Endodermal cell (in vitro differentiated cells): ENCODE measurements at regions not wholly inside any gene's neighbourhood (a gene's known extent, or its start where the extent isn't known, plus 50 kb on each side); places are given as distances from the start of the nearest gene placed in this dataset.

Source experiments
- DNase-seq: peaks from one replicate; pipeline ENCODE4 v3.0.0-alpha.2; 2017
- H3K27ac ChIP-seq: 2 replicates; pipeline ENCODE4 v1.5.1; 2013; ENCODE audit warnings: mild to moderate bottlenecking, low read depth, low read length, moderate library complexity
- H3K27me3 ChIP-seq: 2 replicates; pipeline ENCODE4 v1.6.1; 2013; ENCODE audit warnings: mild to moderate bottlenecking, low read length, moderate library complexity; ENCODE audit not compliant: insufficient read depth, control insufficient read depth, poor library complexity, severe bottlenecking
- H3K36me3 ChIP-seq: 2 replicates; pipeline ENCODE4 v1.7.0; 2013; ENCODE audit warnings: mild to moderate bottlenecking, low read length, moderate library complexity; ENCODE audit not compliant: control insufficient read depth, insufficient read depth
- H3K4me1 ChIP-seq: one replicate; pipeline ENCODE4 v1.7.0; 2013; ENCODE audit warnings: low read length; ENCODE audit not compliant: control insufficient read depth, insufficient read depth
- H3K4me3 ChIP-seq: 2 replicates; pipeline ENCODE4 v1.5.1; 2013; ENCODE audit warnings: mild to moderate bottlenecking, low read length, moderate library complexity
- H3K9ac ChIP-seq: 2 replicates; pipeline ENCODE4 v1.6.1; 2013; ENCODE audit warnings: mild to moderate bottlenecking, low read length, moderate library complexity; ENCODE audit not compliant: poor library complexity, severe bottlenecking; ENCODE audit errors: extremely low read depth
- H3K9me3 ChIP-seq: 2 replicates; pipeline ENCODE4 v1.6.1; 2013; ENCODE audit warnings: mild to moderate bottlenecking, low read length, moderate library complexity; ENCODE audit not compliant: control insufficient read depth
- H3K27ac Mint-ChIP-seq: 2 replicates; pipeline ENCODE4 v1.8.0; 2020; ENCODE audit warnings: mixed read lengths
- H3K27me3 Mint-ChIP-seq: 2 replicates; pipeline ENCODE4 v1.8.0; 2021; ENCODE audit warnings: mild to moderate bottlenecking, mixed read lengths; ENCODE audit not compliant: insufficient read depth
- H3K36me3 Mint-ChIP-seq: 2 replicates; pipeline ENCODE4 v1.8.0; 2020; ENCODE audit warnings: low read depth, mixed read lengths
- H3K4me1 Mint-ChIP-seq: 2 replicates; pipeline ENCODE4 v1.8.0; 2020; ENCODE audit warnings: mixed read lengths
- H3K4me3 Mint-ChIP-seq: 2 replicates; pipeline ENCODE4 v1.8.0; 2020; ENCODE audit warnings: mild to moderate bottlenecking, moderate library complexity, mixed read lengths
- H3K9me3 Mint-ChIP-seq: 2 replicates; pipeline ENCODE4 v1.8.0; 2020; ENCODE audit warnings: mild to moderate bottlenecking, mixed read lengths
- CTCF ChIP-seq: fragments of 200-600 bp; sonication (generic); conservative IDR thresholded peaks from 2 replicates; pipeline ENCODE4 v1.5.0; 2021; ENCODE audit warnings: antibody characterized with exemption, mild to moderate bottlenecking
- WGBS, 2 experiments: methylation state at CpG; one replicate each; pipeline versions ENCODE4 v1.1.5 to v1.1.7; 2013; ENCODE audit warnings: missing lambda C conversion rate in 2 of 2, mixed read lengths in 1 of 2; ENCODE audit not compliant: insufficient coverage in 1 of 2, insufficient read length in 1 of 2; 5-methylcytosine and 5-hydroxymethylcytosine counted together

DNA sequence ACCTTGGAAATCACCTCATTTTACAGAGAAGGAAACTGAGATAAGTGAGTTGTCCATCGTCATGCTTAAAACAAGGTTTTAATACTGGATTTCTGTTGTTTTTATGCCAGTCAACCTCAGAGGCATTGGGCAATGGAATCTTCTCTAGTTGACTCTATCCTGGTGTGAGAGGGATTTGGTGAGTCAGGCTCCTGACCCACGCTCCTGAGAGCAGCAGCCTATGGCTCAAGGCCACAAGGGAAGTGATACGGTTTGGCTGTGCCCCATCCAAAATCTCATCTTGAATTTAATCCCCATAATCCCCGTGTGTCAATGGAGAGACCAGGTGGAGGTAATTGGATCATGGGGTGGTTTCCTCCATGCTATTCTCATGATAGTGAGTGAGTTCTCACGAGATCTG lies 90.1 kb downstream of the TLR5 start:
- WGBS, 2 experiments: 85 to 94% methylated on average over 3 to 5 of the region's 5 CpGs
- no peak overlapping the region for H3K27ac ChIP-seq
- no peak overlapping the region for H3K9ac ChIP-seq
- no peaks in the 10 kb centered on the region for H3K4me1 ChIP-seq
- H3K36me3 ChIP-seq: peaks cover 81% of the 10 kb centered on the region
- no peaks in the 10 kb centered on the region for H3K9me3 ChIP-seq
- Mint-ChIP-seq H3K9me3 (no peaks in the 10 kb centered on the region), H3K27me3 (no peaks in the 10 kb centered on the region), H3K27ac (peak overlapping the region; percentile 5), H3K4me1 (peaks cover 5% of the 10 kb centered on the region), H3K36me3 (peaks cover 21% of the 10 kb centered on the region), H3K4me3 (no peak overlapping the region)
- TF ChIP-seq CTCF: no peak
- H3K4me3 ChIP-seq: no peak overlapping the region
- no peak for DNase-seq
- H3K27me3 ChIP-seq: no peaks in the 10 kb centered on the region

DNA sequence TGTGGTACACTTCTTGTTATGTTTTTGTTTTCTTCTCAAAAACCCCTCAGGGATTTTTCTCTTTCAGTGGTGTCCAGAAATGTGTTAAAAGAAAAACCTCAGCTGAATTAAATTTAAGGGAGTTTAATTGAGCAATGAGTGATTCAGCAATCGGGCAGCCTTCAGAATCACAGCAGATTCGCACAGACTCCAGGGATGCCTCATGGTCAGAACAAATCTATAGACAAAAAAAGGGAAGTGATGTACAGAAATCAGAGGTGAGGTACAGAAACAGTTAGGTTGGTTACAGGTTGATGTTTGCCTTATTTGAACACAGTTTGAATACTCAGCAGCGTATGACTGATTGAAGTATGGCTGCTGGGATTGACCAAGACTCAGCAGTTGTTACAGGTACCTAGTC lies 86.2 kb downstream of the TLR5 start:
- no peak overlapping the region for H3K27ac Mint-ChIP-seq
- H3K27me3 ChIP-seq: no peaks in the 10 kb centered on the region
- H3K4me3 ChIP-seq: no peak overlapping the region
- no peaks in the 10 kb centered on the region for H3K9me3 ChIP-seq
- peaks cover 5% of the 10 kb centered on the region for H3K4me1 Mint-ChIP-seq
- peaks cover 7% of the 10 kb centered on the region for H3K36me3 Mint-ChIP-seq
- WGBS, 2 experiments: 97% methylated on average over 3 of the region's 3 CpGs
- no peak overlapping the region for H3K27ac ChIP-seq
- H3K4me1 ChIP-seq: no peaks in the 10 kb centered on the region
- TF ChIP-seq CTCF: no peak
- no peaks in the 10 kb centered on the region for H3K9me3 Mint-ChIP-seq
- no peak overlapping the region for H3K4me3 Mint-ChIP-seq
- no peak for DNase-seq
- H3K9ac ChIP-seq: no peak overlapping the region
- no peaks in the 10 kb centered on the region for H3K27me3 Mint-ChIP-seq
- peaks cover 65% of the 10 kb centered on the region for H3K36me3 ChIP-seq

- H3K9me3 ChIP-seq: no peaks in the 10 kb centered on the region
- TF ChIP-seq CTCF: no peak
- H3K4me3 Mint-ChIP-seq: no peak overlapping the region
- no peak overlapping the region for H3K9ac ChIP-seq
- H3K27ac Mint-ChIP-seq: no peak overlapping the region
- DNase-seq: no peak
- no peak overlapping the region for H3K27ac ChIP-seq
- peaks cover 63% of the 10 kb centered on the region for H3K36me3 ChIP-seq
- peaks cover 2% of the 10 kb centered on the region for H3K4me1 Mint-ChIP-seq
- H3K4me1 ChIP-seq: no peaks in the 10 kb centered on the region
- no peaks in the 10 kb centered on the region for H3K9me3 Mint-ChIP-seq
- no peak overlapping the region for H3K4me3 ChIP-seq
- no peaks in the 10 kb centered on the region for H3K27me3 Mint-ChIP-seq
- 94 to 95% methylated on average over 4 of the region's 4 CpGs for WGBS, 2 experiments
- H3K27me3 ChIP-seq: no peaks in the 10 kb centered on the region
- peaks cover 7% of the 10 kb centered on the region for H3K36me3 Mint-ChIP-seq
These were observed 85.4 kb downstream of the TLR5 start for GRCh38 chr1:223057569-223058093.
